SW480 (cell line): ENCODE measurements at regions not wholly inside any gene's neighbourhood (a gene's known extent, or its start where the extent isn't known, plus 50 kb on each side); places are given as distances from the start of the nearest gene placed in this dataset.
A peak's percentile ranks its signal among the peaks of the same experiment; 100 is the strongest.

Experiments
- DNase-seq: peaks from one replicate; pipeline ENCODE4 v3.0.0-alpha.2; 2016; ENCODE audit warnings: low spot score

DNA sequence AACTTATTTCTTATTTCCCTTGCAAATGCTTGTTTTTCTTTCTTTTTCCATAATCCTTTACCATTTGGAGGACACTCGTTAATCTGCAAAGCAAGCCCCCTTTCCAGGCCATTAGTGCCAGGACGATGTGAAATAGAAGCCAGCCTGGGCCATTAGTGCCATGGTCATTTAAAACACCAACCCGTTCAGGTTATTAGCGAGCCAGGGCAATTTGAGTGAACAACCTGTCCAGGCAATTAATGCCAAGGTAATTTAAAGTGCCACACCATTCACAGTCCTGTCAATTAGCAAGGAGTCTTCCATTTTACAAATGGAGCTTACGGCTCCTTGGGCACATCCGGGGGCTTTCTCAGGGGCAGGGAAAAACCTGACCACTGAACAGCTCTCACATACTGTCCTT lies 370.6 kb downstream of the HRH4 start:
- DNase-seq: no peak

DNA sequence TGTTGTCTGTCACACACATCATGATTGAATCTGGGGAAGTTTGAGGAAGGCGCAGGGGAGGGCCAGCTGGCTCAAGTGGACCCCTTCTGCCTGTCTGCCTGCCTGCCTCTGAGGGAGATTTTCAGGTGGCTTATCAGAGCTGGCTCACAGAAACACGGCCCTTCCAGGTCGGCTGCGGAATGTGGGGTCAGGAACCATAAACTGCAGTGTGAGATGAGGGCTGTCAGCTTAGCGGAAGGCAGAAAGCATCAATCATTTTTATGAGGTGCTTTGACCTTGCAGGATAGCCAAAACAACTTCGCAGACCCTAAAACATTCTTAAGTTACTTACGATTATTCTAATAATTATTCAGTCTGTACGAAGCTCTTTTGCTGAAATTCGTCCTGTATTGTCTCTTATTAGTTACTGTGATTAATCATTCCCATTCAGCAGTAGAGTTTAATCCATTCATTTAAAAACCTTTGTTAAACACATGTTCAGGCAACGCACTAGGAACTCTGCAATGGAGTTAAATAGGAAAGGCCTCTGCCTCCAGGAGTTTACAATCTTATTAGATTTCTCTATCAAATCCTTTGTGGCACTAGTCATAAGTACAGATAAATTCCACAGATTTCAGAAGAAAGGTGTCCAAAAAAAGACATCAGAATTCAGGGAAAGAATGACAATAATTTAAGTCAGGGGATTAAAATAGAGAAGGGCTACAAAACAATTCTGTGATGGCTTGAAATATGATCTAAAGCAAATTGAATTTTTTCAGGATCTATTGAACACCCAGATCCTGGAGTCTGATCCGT lies 371.6 kb downstream of the HRH4 start:
- no peak for DNase-seq

DNA sequence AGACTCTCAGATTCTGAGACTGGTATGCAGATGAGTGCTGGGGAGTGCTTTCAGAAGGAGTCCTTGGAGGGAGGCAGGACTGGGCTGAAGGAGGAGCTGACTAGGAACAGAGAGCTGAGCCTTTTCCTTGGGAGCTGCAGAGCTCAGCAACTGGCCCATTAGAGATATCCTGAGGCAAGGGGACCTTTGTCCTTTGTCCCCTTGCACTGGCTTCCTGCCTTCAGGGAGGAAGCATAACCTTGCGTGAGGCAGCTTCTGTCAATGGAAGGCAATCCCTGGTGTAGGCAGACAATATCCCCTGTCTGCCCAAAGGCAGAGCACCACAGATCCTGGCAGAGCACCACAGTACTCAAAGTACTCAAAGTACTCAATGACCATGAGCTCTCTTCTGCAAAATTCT lies 375.3 kb downstream of the HRH4 start:
- DNase-seq: no peak

GRCh38 chr18:24837066-24837465 lies 376.6 kb downstream of the HRH4 start:
- DNase-seq: no peak

DNA sequence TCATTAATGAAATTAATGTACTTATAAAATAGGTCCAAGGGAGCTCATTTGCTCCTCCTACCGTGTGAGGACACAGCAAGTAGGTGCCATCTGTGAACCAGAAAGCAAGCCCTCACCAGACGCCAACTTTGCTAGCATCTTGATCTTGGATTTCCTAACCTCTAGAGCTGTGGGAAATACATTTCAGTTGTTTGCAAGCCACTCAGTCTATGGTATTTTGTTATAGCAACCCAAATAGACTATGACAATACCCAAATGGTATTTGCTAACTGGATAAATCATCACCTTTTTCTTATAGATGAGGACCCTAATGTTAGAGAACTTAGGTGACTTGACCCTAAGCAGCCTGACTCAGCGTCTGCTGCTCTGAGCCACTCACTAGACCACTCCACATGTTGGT lies 379.6 kb downstream of the HRH4 start:
- no peak for DNase-seq

DNA sequence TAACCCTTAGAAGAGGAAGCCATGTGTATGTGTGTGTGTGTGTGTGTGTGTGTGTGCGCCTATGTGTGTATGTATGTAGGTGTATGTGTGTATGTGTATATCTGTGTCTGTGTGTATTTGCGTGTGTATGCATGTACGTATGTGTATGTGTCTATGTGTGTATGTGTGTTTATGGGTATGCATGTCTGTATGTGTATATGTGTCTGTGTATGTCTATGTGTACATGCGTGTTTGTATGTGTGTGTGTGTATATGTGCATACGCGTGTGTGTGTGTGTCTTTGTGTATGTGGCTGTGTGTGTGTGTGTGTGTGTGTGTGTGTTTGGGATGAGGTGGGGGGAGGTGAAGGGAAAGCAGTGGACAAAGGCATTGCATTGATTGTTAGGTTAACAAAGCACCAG lies 380.2 kb downstream of the HRH4 start:
- DNase-seq: no peak

- no peak for DNase-seq
Measured at GRCh38 chr18:24841536-24841935, 381.1 kb downstream of the HRH4 start.

DNA sequence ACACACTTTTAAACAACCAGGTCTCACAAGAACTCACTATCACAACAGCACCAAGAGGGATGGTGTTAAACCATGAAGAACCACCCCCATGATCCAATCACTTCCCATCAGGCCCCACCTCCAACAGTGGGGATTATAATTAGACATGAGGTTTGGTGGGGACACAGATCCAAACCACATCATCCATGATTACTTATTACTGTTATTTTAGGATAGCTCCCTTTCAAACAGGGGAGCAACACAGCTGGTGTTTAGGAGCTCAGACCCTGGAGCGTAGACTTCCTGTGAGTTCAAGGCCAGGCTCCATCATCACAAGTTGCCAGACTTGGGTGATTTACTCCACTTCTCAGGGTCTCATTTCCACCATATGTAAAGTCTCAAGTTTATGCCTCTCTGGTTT lies 382.7 kb downstream of the HRH4 start:
- DNase-seq: no peak

GRCh38 chr18:24846138-24846537 lies 385.7 kb downstream of the HRH4 start:
- DNase-seq: no peak

GRCh38 chr18:24850532-24850931 lies 390.1 kb downstream of the HRH4 start:
- no peak for DNase-seq

DNA sequence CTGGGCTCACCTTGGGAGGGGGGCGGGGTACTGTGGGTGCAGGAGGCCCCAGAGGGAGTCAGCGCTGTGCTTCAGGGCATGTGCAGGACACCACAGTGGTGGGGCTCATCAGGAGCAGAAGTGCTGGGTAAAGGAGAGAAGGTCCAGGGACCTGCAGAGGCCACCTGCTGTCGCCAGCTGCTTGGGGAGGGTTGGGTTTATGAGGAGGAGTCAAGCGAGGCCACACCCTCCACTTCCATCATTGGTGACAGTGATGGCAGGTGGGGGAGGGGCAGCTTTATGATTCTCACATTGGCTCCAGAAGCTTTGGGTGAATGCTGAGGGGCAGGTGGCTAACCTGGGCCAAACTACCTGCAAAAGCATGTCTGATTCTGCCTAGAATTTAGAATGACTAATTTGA lies 392.6 kb downstream of the HRH4 start:
- no peak for DNase-seq

GRCh38 chr18:24860978-24861680 lies 400.7 kb downstream of the HRH4 start:
- no peak for DNase-seq

- no peak for DNase-seq
Measured at GRCh38 chr18:24862201-24862816, 401.9 kb downstream of the HRH4 start.

GRCh38 chr18:24868311-24868710 lies 407.9 kb downstream of the HRH4 start:
- DNase-seq: no peak

- DNase-seq: peak; percentile 1
Measured at GRCh38 chr18:24868760-24869237, 408.4 kb downstream of the HRH4 start.

- DNase-seq: no peak
Measured at GRCh38 chr18:24869285-24869684, 408.8 kb downstream of the HRH4 start.

GRCh38 chr18:24875286-24875685 lies 414.8 kb downstream of the HRH4 start:
- DNase-seq: no peak

DNA sequence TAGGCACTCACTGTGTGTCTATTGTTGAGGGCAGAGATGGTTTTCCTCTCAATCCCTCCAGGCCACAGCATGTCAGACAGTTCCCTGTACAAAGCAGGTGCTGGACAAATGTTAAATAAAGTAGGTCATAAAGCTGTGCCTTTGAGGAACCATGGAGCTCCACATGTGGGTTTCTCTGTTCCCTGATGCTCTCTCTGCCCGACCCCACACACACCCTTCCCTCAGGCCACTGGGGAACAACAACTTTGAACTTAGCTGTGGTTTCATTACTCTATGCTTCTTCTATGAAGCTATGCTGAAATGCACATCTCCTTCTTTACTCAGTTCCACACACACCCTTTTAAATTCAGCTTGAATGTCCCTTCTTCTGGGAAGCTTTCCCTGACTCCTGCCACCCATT lies 415.3 kb downstream of the HRH4 start:
- no peak for DNase-seq

GRCh38 chr18:24876266-24876665 lies 415.8 kb downstream of the HRH4 start:
- no peak for DNase-seq

DNA sequence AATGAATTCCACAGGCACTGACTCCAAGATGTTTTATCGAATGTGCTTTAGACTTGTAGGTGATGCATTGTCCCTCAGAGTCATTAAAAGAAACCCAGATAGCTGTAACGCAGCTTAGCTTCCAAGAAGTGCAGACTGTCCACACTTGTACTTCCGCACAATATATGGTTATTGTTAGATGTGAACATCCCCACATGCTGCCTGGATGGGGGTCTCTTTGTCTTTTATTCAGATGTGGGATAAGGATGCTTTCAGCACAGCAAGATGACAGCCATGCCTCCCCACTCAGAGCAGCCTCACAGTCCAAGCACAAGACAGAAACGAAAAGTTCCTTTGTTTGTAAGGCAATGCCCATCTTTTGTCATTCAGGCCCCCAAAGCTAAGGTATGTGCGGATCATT lies 416.6 kb downstream of the HRH4 start:
- DNase-seq: no peak

GRCh38 chr18:24877546-24877945 lies 417.1 kb downstream of the HRH4 start:
- no peak for DNase-seq

DNA sequence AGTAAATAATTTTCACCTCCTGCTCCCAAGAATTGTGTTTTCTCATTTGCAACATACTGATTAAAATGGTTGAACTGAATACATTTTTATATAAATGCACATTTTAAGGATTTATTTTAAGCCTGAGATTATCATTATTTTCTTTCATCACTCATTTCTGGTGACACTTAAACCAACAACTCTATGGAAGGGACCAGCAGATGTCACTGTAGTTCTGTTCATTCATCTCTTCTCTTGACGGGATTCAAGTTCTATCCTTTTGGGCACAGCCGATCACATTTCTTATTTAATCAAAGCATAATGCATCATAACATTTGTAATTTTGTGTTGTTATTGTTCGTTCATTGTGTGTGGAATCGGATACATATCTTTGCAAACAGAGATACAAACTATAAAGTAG lies 417.9 kb downstream of the HRH4 start:
- DNase-seq: peak; percentile 32

- no peak for DNase-seq
Measured at GRCh38 chr18:24885276-24885675, 424.8 kb downstream of the HRH4 start.
